Activated T-cell treated with anti-CD3 and anti-CD28 coated beads, Interleukin-2, amount 50 U/mL, for 4 hours (primary cell): ENCODE measurements at regions not wholly inside any gene's neighbourhood (a gene's known extent, or its start where the extent isn't known, plus 50 kb on each side); places are given as distances from the start of the nearest gene placed in this dataset.

ENCODE experiments used
- ATAC-seq, 2 donors: fragments of 200-7000 bp; cut with Tn5 transposase; one replicate each; pipeline ENCODE4 v1.10.0; 2021
- DNase-seq: peaks from one replicate; pipeline ENCODE4 v3.0.0-alpha.2; 2020
- H3K27me3 Mint-ChIP-seq: one replicate; pipeline ENCODE4 v1.8.0; 2021; ENCODE audit warnings: low read depth, mixed read lengths
- H3K36me3 Mint-ChIP-seq: one replicate; pipeline ENCODE4 v1.8.0; 2022; ENCODE audit warnings: mixed read lengths; ENCODE audit not compliant: insufficient read depth
- H3K4me1 Mint-ChIP-seq: one replicate; pipeline ENCODE4 v1.8.0; 2021; ENCODE audit warnings: low read depth, mixed read lengths
- H3K4me3 Mint-ChIP-seq: one replicate; pipeline ENCODE4 v1.8.0; 2021; ENCODE audit warnings: mild to moderate bottlenecking, moderate library complexity, mixed read lengths
- H3K9me3 Mint-ChIP-seq: one replicate; pipeline ENCODE4 v1.8.0; 2021; ENCODE audit warnings: mixed read lengths

GRCh38 chr3:181103605-181104004 is 114.1 kb upstream of the DNAJC19 start:
- H3K27me3 Mint-ChIP-seq: no peaks in the 10 kb centered on the region
- no peaks in the 10 kb centered on the region for H3K36me3 Mint-ChIP-seq
- ATAC-seq (no peak), DNase-seq (no peak)
- H3K4me3 Mint-ChIP-seq: no peak overlapping the region
- peaks cover 5% of the 10 kb centered on the region for H3K9me3 Mint-ChIP-seq
- no peaks in the 10 kb centered on the region for H3K4me1 Mint-ChIP-seq

GRCh38 chr3:181086011-181086410 is 96.5 kb upstream of the DNAJC19 start:
- H3K36me3 Mint-ChIP-seq: no peaks in the 10 kb centered on the region
- H3K4me1 Mint-ChIP-seq: no peaks in the 10 kb centered on the region
- H3K4me3 Mint-ChIP-seq: no peak overlapping the region
- DNase-seq: no peak
- peaks cover under 1% of the 10 kb centered on the region for H3K9me3 Mint-ChIP-seq
- ATAC-seq: no peak
- no peaks in the 10 kb centered on the region for H3K27me3 Mint-ChIP-seq

GRCh38 chr3:181081930-181082329 is 92.4 kb upstream of the DNAJC19 start:
- H3K4me1 Mint-ChIP-seq: no peaks in the 10 kb centered on the region
- H3K9me3 Mint-ChIP-seq: no peaks in the 10 kb centered on the region
- H3K36me3 Mint-ChIP-seq: no peaks in the 10 kb centered on the region
- DNase-seq: no peak
- ATAC-seq: no peak
- peaks cover 2% of the 10 kb centered on the region for H3K27me3 Mint-ChIP-seq
- no peak overlapping the region for H3K4me3 Mint-ChIP-seq

GRCh38 chr3:181076558-181076957 is 87.0 kb upstream of the DNAJC19 start:
- no peaks in the 10 kb centered on the region for H3K36me3 Mint-ChIP-seq
- no peak for ATAC-seq

GRCh38 chr3:181075098-181075497 is 85.6 kb upstream of the DNAJC19 start:
- DNase-seq (no peak), ATAC-seq (no peak)
- H3K27me3 Mint-ChIP-seq: peaks cover 2% of the 10 kb centered on the region
- no peak overlapping the region for H3K4me3 Mint-ChIP-seq
- H3K9me3 Mint-ChIP-seq: peaks cover 15% of the 10 kb centered on the region
- no peaks in the 10 kb centered on the region for H3K4me1 Mint-ChIP-seq
- no peaks in the 10 kb centered on the region for H3K36me3 Mint-ChIP-seq

More at GRCh38 chr3:181076558-181076957, 87.0 kb upstream of the DNAJC19 start:
- Mint-ChIP-seq H3K27me3 (peaks cover 2% of the 10 kb centered on the region), H3K4me3 (no peak overlapping the region), H3K9me3 (peaks cover 15% of the 10 kb centered on the region), H3K4me1 (no peaks in the 10 kb centered on the region)
- DNase-seq: no peak

- Mint-ChIP-seq H3K4me1 (no peaks in the 10 kb centered on the region), H3K36me3 (no peaks in the 10 kb centered on the region), H3K27me3 (no peaks in the 10 kb centered on the region), H3K9me3 (no peaks in the 10 kb centered on the region), H3K4me3 (no peak overlapping the region)
- DNase-seq (no peak), ATAC-seq (no peak)
Measured at GRCh38 chr3:181066143-181067087, 76.9 kb upstream of the DNAJC19 start.

- Mint-ChIP-seq H3K36me3 (no peaks in the 10 kb centered on the region), H3K27me3 (no peaks in the 10 kb centered on the region), H3K4me1 (no peaks in the 10 kb centered on the region), H3K4me3 (no peak overlapping the region), H3K9me3 (no peaks in the 10 kb centered on the region)
- no peak for DNase-seq
- ATAC-seq: no peak
Measured at GRCh38 chr3:181056136-181056732, 66.7 kb upstream of the DNAJC19 start.

GRCh38 chr3:181054538-181054937 is 65.0 kb upstream of the DNAJC19 start:
- no peaks in the 10 kb centered on the region for H3K9me3 Mint-ChIP-seq
- no peak for DNase-seq
- H3K4me3 Mint-ChIP-seq: no peak overlapping the region
- H3K36me3 Mint-ChIP-seq: no peaks in the 10 kb centered on the region
- ATAC-seq: no peak
- H3K4me1 Mint-ChIP-seq: no peaks in the 10 kb centered on the region
- no peaks in the 10 kb centered on the region for H3K27me3 Mint-ChIP-seq

- no peaks in the 10 kb centered on the region for H3K36me3 Mint-ChIP-seq
- no peaks in the 10 kb centered on the region for H3K9me3 Mint-ChIP-seq
- H3K27me3 Mint-ChIP-seq: no peaks in the 10 kb centered on the region
Measured at GRCh38 chr3:181052256-181052655, 62.7 kb upstream of the DNAJC19 start.

GRCh38 chr3:181050738-181051137 is 61.2 kb upstream of the DNAJC19 start:
- H3K9me3 Mint-ChIP-seq: peaks cover 4% of the 10 kb centered on the region
- no peak for ATAC-seq
- H3K4me3 Mint-ChIP-seq: no peak overlapping the region
- H3K36me3 Mint-ChIP-seq: no peaks in the 10 kb centered on the region
- DNase-seq: no peak
- H3K4me1 Mint-ChIP-seq: no peaks in the 10 kb centered on the region
- no peaks in the 10 kb centered on the region for H3K27me3 Mint-ChIP-seq

More at GRCh38 chr3:181052256-181052655, 62.7 kb upstream of the DNAJC19 start:
- H3K4me1 Mint-ChIP-seq: no peaks in the 10 kb centered on the region
- no peak for ATAC-seq
- DNase-seq: no peak
- no peak overlapping the region for H3K4me3 Mint-ChIP-seq

GRCh38 chr3:181040030-181040429 is 50.5 kb upstream of the DNAJC19 start:
- Mint-ChIP-seq H3K36me3 (no peaks in the 10 kb centered on the region), H3K4me1 (no peaks in the 10 kb centered on the region), H3K27me3 (peaks cover 5% of the 10 kb centered on the region), H3K4me3 (no peak overlapping the region), H3K9me3 (peaks cover 11% of the 10 kb centered on the region)
- DNase-seq (no peak), ATAC-seq (no peak)
